ENCODE measurements at regions not wholly inside any gene's neighbourhood (a gene's known extent, or its start where the extent isn't known, plus 50 kb on each side); places are given as distances from the start of the nearest gene placed in this dataset.

GRCh38 chr7:41161041-41161587 lies 541.8 kb downstream of the INHBA start:
- no peak for DNase-seq

GRCh38 chr7:41156268-41156667 lies 546.6 kb downstream of the INHBA start:
- DNase-seq: no peak

- DNase-seq: no peak
Observed at GRCh38 chr7:41153268-41153667, 549.6 kb downstream of the INHBA start.

GRCh38 chr7:41152179-41152678 lies 550.7 kb downstream of the INHBA start:
- no peak for DNase-seq

GRCh38 chr7:41149576-41149975 lies 553.3 kb downstream of the INHBA start:
- DNase-seq: no peak

- peak; percentile 1 to 7 for DNase-seq
Observed at GRCh38 chr7:41148521-41148951, 554.4 kb downstream of the INHBA start.

- no peak for DNase-seq
Observed at GRCh38 chr7:41147606-41148485, 555.0 kb downstream of the INHBA start.

- DNase-seq: no peak
Observed at GRCh38 chr7:41146429-41146828, 556.5 kb downstream of the INHBA start.

GRCh38 chr7:41145656-41146055 lies 557.2 kb downstream of the INHBA start:
- DNase-seq: no peak

- DNase-seq: no peak
Observed at GRCh38 chr7:41142904-41143473, 559.9 kb downstream of the INHBA start.

GRCh38 chr7:41139789-41140188 lies 563.1 kb downstream of the INHBA start:
- no peak for DNase-seq

- no peak for DNase-seq
Observed at GRCh38 chr7:41136551-41136950, 566.3 kb downstream of the INHBA start.

- no peak for DNase-seq
Observed at GRCh38 chr7:41135511-41135910, 567.4 kb downstream of the INHBA start.

- DNase-seq: no peak
Observed at GRCh38 chr7:41134300-41135255, 568.3 kb downstream of the INHBA start.

- no peak for DNase-seq
Observed at GRCh38 chr7:41133690-41134299, 569.1 kb downstream of the INHBA start.

- DNase-seq: no peak
Observed at GRCh38 chr7:41131956-41132355, 570.9 kb downstream of the INHBA start.

GRCh38 chr7:41130561-41131236 lies 572.2 kb downstream of the INHBA start:
- no peak for DNase-seq

- no peak for DNase-seq
Observed at GRCh38 chr7:41130086-41130485, 572.8 kb downstream of the INHBA start.

GRCh38 chr7:41125343-41125742 lies 577.5 kb downstream of the INHBA start:
- DNase-seq: no peak

- DNase-seq: no peak
Observed at GRCh38 chr7:41122256-41122987, 580.5 kb downstream of the INHBA start.

- no peak for DNase-seq
Observed at GRCh38 chr7:41121228-41121627, 581.7 kb downstream of the INHBA start.

All from NCI-H2081 (cell line).